CD14-positive monocyte (primary cell): ENCODE measurements at regions not wholly inside any gene's neighbourhood (a gene's known extent, or its start where the extent isn't known, plus 50 kb on each side); places are given as distances from the start of the nearest gene placed in this dataset.

ENCODE experiments used
- DNase-seq, 3 donors: peaks; one replicate each; pipeline ENCODE4 v3.0.0-alpha.2; 2011 to 2022
- H2AFZ ChIP-seq: 2 replicates; pipeline ENCODE4 v1.6.0; 2012; ENCODE audit warnings: mild to moderate bottlenecking, low read depth, low read length, inconsistent platforms; ENCODE audit not compliant: insufficient read depth, poor library complexity, severe bottlenecking
- H3K27ac ChIP-seq, 2 donors: 1 replicate in 1 of 2; 2 replicates in 1 of 2; pipeline ENCODE4 v1.5.1; 2012 to 2013; ENCODE audit warnings: low read length in 2 of 2, control low read depth in 1 of 2, inconsistent platforms in 1 of 2, low read depth in 1 of 2, mild to moderate bottlenecking in 1 of 2
- H3K27me3 ChIP-seq, 2 donors: one replicate each; pipeline versions ENCODE4 v1.6.0 to v1.6.1; 2011 to 2013; ENCODE audit warnings: low read length in 2 of 2; ENCODE audit not compliant: control insufficient read depth in 2 of 2, insufficient read depth in 2 of 2
- H3K36me3 ChIP-seq, 2 donors: replicated peaks in 1 of 2; 1 replicate in 1 of 2; 2 replicates in 1 of 2; pipeline versions ENCODE4 v1.5.1 to v1.6.1; 2012 to 2013; ENCODE audit warnings: low read length in 2 of 2, control low read depth in 1 of 2, inconsistent platforms in 1 of 2, mild to moderate bottlenecking in 1 of 2; ENCODE audit not compliant: insufficient read depth in 2 of 2, control insufficient read depth in 1 of 2
- H3K4me1 ChIP-seq, 2 donors: 1 replicate in 1 of 2; 2 replicates in 1 of 2; pipeline versions ENCODE4 v1.5.1 to v1.6.1; 2012 to 2013; ENCODE audit warnings: low read length in 2 of 2, control low read depth in 1 of 2, inconsistent platforms in 1 of 2, mild to moderate bottlenecking in 1 of 2, moderate library complexity in 1 of 2; ENCODE audit not compliant: insufficient read depth in 2 of 2, control insufficient read depth in 1 of 2
- H3K4me2 ChIP-seq: replicated peaks from 2 replicates; pipeline ENCODE3; 2012; ENCODE audit warnings: low read length, moderate library complexity, mild to moderate bottlenecking; ENCODE audit not compliant: poor library complexity, severe bottlenecking; ENCODE audit errors: extremely low read depth
- H3K4me3 ChIP-seq, 3 experiments: fragments of 200-600 bp in 1 of 3; sonication (generic) in 1 of 3; replicated peaks in 1 of 3; 1 replicate in 2 of 3; 2 replicates in 1 of 3; pipeline ENCODE4 v1.5.1; 2011 to 2013; ENCODE audit warnings: low read length in 3 of 3, mild to moderate bottlenecking in 3 of 3, control low read depth in 2 of 3, low read depth in 2 of 3, inconsistent platforms in 1 of 3, moderate library complexity in 1 of 3
- H3K79me2 ChIP-seq: 2 replicates; pipeline ENCODE4 v1.6.0; 2012; ENCODE audit warnings: mild to moderate bottlenecking, control low read depth, inconsistent platforms, low read length, moderate library complexity; ENCODE audit not compliant: insufficient read depth
- H3K9ac ChIP-seq: 2 replicates; pipeline ENCODE4 v1.6.0; 2017; ENCODE audit warnings: low read length, mild to moderate bottlenecking; ENCODE audit not compliant: insufficient read depth, poor library complexity, severe bottlenecking
- H3K9me3 ChIP-seq, 2 donors: replicated peaks in 1 of 2; 1 replicate in 1 of 2; 2 replicates in 1 of 2; pipeline versions ENCODE4 v1.5.1 to v1.6.1; 2012 to 2013; ENCODE audit warnings: low read length in 2 of 2, control low read depth in 1 of 2; ENCODE audit not compliant: control insufficient read depth in 1 of 2, insufficient read depth in 1 of 2
- H4K20me1 ChIP-seq: 2 replicates; pipeline ENCODE4 v1.6.0; 2012; ENCODE audit warnings: mild to moderate bottlenecking, low read length, control low read depth, moderate library complexity; ENCODE audit not compliant: insufficient read depth
- H3K27ac Mint-ChIP-seq, 7 donors: one replicate each; pipeline ENCODE4 v1.8.0; 2020; ENCODE audit warnings: mild to moderate bottlenecking in 7 of 7, mixed read lengths in 7 of 7, moderate library complexity in 6 of 7, inconsistent platforms in 2 of 7
- H3K27me3 Mint-ChIP-seq, 3 donors: one replicate each; pipeline ENCODE4 v1.8.0; 2021 to 2022; ENCODE audit warnings: low read depth in 3 of 3, mild to moderate bottlenecking in 3 of 3, mixed read lengths in 3 of 3, moderate library complexity in 3 of 3, inconsistent platforms in 1 of 3
- H3K36me3 Mint-ChIP-seq, 2 donors: one replicate each; pipeline ENCODE4 v1.8.0; 2020; ENCODE audit warnings: mixed read lengths in 2 of 2, inconsistent platforms in 1 of 2, mild to moderate bottlenecking in 1 of 2
- H3K4me1 Mint-ChIP-seq: one replicate; pipeline ENCODE4 v1.8.0; 2020; ENCODE audit warnings: mild to moderate bottlenecking, mixed read lengths
- H3K4me3 Mint-ChIP-seq, 2 donors: one replicate each; pipeline ENCODE4 v1.8.0; 2020; ENCODE audit warnings: mild to moderate bottlenecking in 2 of 2, mixed read lengths in 2 of 2, moderate library complexity in 1 of 2
- H3K9me3 Mint-ChIP-seq, 7 donors: one replicate each; pipeline ENCODE4 v1.8.0; 2020 to 2022; ENCODE audit warnings: mixed read lengths in 7 of 7, mild to moderate bottlenecking in 6 of 7, moderate library complexity in 6 of 7, inconsistent platforms in 2 of 7
- WGBS: methylation state at CpG from one replicate; pipeline ENCODE4 v1.1.5; 2013; ENCODE audit warnings: missing lambda C conversion rate; ENCODE audit not compliant: insufficient coverage; 5-methylcytosine and 5-hydroxymethylcytosine counted together
- intact Hi-C, 2 donors: fragments of 100-400 bp; cut with micrococcal nuclease; formaldehyde crosslinking; loops; one replicate each; pipeline versions ENCODE4 v1.15.0 to v1.15.1; 2023
- TF ChIP-seq, protein P1 (sequence below): fragments of 200-600 bp; IDR thresholded peaks from one replicate; pipeline ENCODE4 v1.8.0; 2022; ENCODE audit warnings: antibody characterized with exemption, mild to moderate bottlenecking

DNA sequence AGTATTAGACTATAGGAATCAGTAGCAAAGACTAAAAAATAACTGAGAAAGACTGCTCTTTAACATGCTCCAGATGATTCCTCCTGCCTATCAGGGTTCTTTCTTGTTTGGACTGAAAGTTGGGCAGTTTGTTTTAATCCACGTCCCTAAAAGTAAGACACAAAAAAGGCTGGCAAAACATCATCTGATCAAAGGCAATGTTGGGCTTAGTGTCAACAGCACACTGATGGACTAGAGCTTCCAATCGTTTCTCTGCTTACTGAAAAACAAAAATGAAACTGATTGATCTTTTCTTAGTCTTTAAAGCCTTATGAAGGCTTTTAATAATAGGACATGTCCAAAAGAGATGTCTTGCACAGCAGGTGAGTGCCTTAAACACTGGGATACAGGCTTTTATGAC lies 1567.9 kb upstream of the PRR20A start:
- Histone ChIP-seq H3K36me3 (no peaks in the 10 kb centered on the region), H4K20me1 (no peaks in the 10 kb centered on the region), H3K4me1 (no peaks in the 10 kb centered on the region), H3K4me3 (no peak overlapping the region), H3K27me3 (no peaks in the 10 kb centered on the region), H3K79me2 (no peaks in the 10 kb centered on the region), H2AFZ (no peak overlapping the region), H3K27ac (no peak overlapping the region), H3K9ac (no peak overlapping the region), H3K9me3 (peaks cover 0 to 5% of the 10 kb centered on the region in 2 donors), H3K4me2 (no peak overlapping the region)
- H3K36me3 Mint-ChIP-seq = no peaks in the 10 kb centered on the region
- H3K4me1 Mint-ChIP-seq = no peaks in the 10 kb centered on the region
- intact Hi-C loops = no loop called here
- TF ChIP-seq, protein P1, sequence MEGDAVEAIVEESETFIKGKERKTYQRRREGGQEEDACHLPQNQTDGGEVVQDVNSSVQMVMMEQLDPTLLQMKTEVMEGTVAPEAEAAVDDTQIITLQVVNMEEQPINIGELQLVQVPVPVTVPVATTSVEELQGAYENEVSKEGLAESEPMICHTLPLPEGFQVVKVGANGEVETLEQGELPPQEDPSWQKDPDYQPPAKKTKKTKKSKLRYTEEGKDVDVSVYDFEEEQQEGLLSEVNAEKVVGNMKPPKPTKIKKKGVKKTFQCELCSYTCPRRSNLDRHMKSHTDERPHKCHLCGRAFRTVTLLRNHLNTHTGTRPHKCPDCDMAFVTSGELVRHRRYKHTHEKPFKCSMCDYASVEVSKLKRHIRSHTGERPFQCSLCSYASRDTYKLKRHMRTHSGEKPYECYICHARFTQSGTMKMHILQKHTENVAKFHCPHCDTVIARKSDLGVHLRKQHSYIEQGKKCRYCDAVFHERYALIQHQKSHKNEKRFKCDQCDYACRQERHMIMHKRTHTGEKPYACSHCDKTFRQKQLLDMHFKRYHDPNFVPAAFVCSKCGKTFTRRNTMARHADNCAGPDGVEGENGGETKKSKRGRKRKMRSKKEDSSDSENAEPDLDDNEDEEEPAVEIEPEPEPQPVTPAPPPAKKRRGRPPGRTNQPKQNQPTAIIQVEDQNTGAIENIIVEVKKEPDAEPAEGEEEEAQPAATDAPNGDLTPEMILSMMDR = no peak
- 60% methylated on average over 1 of the region's 2 CpGs for WGBS
- H3K4me3 Mint-ChIP-seq = no peak overlapping the region
- no peak for DNase-seq
- peaks cover 0 to 8% (median 0%) of the 10 kb centered on the region in 7 donors for H3K9me3 Mint-ChIP-seq
- no peaks in the 10 kb centered on the region for H3K27me3 Mint-ChIP-seq
- H3K27ac Mint-ChIP-seq = no peak overlapping the region

DNA sequence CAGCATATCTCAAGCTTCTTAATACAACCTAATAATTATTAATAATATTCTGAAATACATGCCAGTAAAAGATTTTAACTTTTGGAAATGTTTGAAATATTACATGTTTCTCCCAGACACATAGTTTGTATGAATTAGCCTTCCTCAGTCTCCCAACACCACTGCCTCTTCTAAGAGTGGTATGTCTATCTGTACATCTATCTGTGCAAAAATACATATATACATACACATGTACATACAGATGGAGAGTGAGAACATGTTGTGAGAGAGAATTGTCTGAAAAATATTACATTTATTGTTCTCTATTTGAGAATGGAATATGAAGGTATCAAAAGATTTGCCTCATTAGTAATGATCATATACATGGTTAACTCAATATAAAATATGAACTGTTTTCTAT lies 1567.2 kb upstream of the PRR20A start:
- TF ChIP-seq, protein P1 = no peak
- Histone ChIP-seq H3K79me2 (no peaks in the 10 kb centered on the region), H3K4me1 (no peaks in the 10 kb centered on the region), H2AFZ (no peak overlapping the region), H3K9me3 (peaks cover 0 to 5% of the 10 kb centered on the region in 2 donors), H3K27ac (no peak overlapping the region), H3K27me3 (no peaks in the 10 kb centered on the region), H3K4me3 (no peak overlapping the region), H3K4me2 (no peak overlapping the region), H3K36me3 (no peaks in the 10 kb centered on the region), H4K20me1 (no peaks in the 10 kb centered on the region), H3K9ac (no peak overlapping the region)
- Mint-ChIP-seq H3K27ac (no peak overlapping the region), H3K4me3 (no peak overlapping the region), H3K36me3 (no peaks in the 10 kb centered on the region), H3K4me1 (no peaks in the 10 kb centered on the region), H3K27me3 (no peaks in the 10 kb centered on the region), H3K9me3 (peaks cover 0 to 10% (median 1%) of the 10 kb centered on the region in 7 donors)
- intact Hi-C loops = no loop called here
- no peak for DNase-seq
